HepG2 (cell line): ENCODE measurements at regions not wholly inside any gene's neighbourhood (a gene's known extent, or its start where the extent isn't known, plus 50 kb on each side); places are given as distances from the start of the nearest gene placed in this dataset.

Experiments used
- ATAC-seq: fragments of 200-7000 bp; cut with Tn5 transposase; 3 replicates; pipeline ENCODE4 v1.9.1; 2020; ENCODE audit warnings: mild to moderate bottlenecking, moderate library complexity
- BruUV-seq: library from RNA; stranded (reverse); fragments of 400-500 nt; replicated peaks from 2 replicates; lab custom pipeline; 2021; lab: Mats Ljungman, UMichigan
- CTCF ChIA-PET: fragments of 300-600 bp; formaldehyde crosslinking; extraction: SDS; loops from one replicate; lab custom pipeline; 2021; ENCODE audit warnings: low total read pairs, inconsistent platforms, low intra/inter-chr PET ratio; lab: Yijun Ruan, JAX
- POLR2A ChIA-PET: fragments of 350-600 bp; sonication (Branson Sonifier 250); formaldehyde crosslinking; loops from one replicate; lab custom pipeline; 2020; ENCODE audit warnings: antibody characterized with exemption, inconsistent platforms; lab: Yijun Ruan, JAX
- DNase-seq: peaks from one replicate; pipeline ENCODE4 v3.0.0-alpha.2; 2015; ENCODE audit warnings: low spot score
- FAIRE-seq: peaks from 3 replicates; lab custom pipeline; 2011; peaks lifted over from hg19 to GRCh38; lab: Jason Lieb, UNC
- H2AFZ ChIP-seq: one replicate; pipeline ENCODE4 v1.6.1; 2011; ENCODE audit warnings: low read length, inconsistent platforms
- H3K27ac ChIP-seq: fragments of 300-600 bp; 3 replicates; pipeline ENCODE4 v1.8.0; 2011; ENCODE audit warnings: mixed run types, mild to moderate bottlenecking, mixed read lengths, low read length, inconsistent platforms; ENCODE audit not compliant: insufficient read depth; ENCODE audit errors: extremely low read length
- H3K27me3 ChIP-seq, 2 experiments: fragments of 200-600 bp in 1 of 2; 2 replicates in 1 of 2; 3 replicates in 1 of 2; pipeline versions ENCODE4 v1.6.0 to v1.8.0; 2011; ENCODE audit warnings: low read length in 2 of 2, mild to moderate bottlenecking in 2 of 2, moderate library complexity in 2 of 2, inconsistent platforms in 1 of 2; ENCODE audit not compliant: insufficient read depth in 2 of 2, control insufficient read depth in 1 of 2
- H3K36me3 ChIP-seq, 2 experiments: fragments of 200-600 bp in 1 of 2; replicated peaks in 1 of 2; 2 replicates in 1 of 2; 3 replicates in 1 of 2; pipeline versions ENCODE4 v1.5.1 to v1.8.0; 2011; ENCODE audit warnings: low read length in 2 of 2, inconsistent platforms in 1 of 2; ENCODE audit not compliant: insufficient read depth in 2 of 2, control insufficient read depth in 1 of 2
- H3K4me1 ChIP-seq: 2 replicates; pipeline ENCODE4 v1.5.1; 2012; ENCODE audit warnings: low read length, inconsistent platforms; ENCODE audit not compliant: insufficient read depth
- H3K4me2 ChIP-seq: 2 replicates; pipeline ENCODE4 v1.6.0; 2011; ENCODE audit warnings: low read depth, low read length, inconsistent platforms
- H3K4me3 ChIP-seq, 3 experiments: fragments of 200-600 bp in 1 of 3; sonication (generic), shearing (Covaris generic) in 1 of 3; replicated peaks in 1 of 3; 2 replicates each; pipeline ENCODE4 v1.5.1; 2011 to 2016; ENCODE audit warnings: low read length in 3 of 3, inconsistent platforms in 2 of 3, low read depth in 2 of 3, mild to moderate bottlenecking in 2 of 3, control low read depth in 1 of 3, mixed read lengths in 1 of 3; ENCODE audit not compliant: insufficient read depth in 1 of 3
- H3K79me2 ChIP-seq: one replicate; pipeline ENCODE4 v1.6.1; 2011; ENCODE audit warnings: low read length, inconsistent platforms; ENCODE audit not compliant: insufficient read depth
- H3K9ac ChIP-seq: 2 replicates; pipeline ENCODE4 v1.6.0; 2011; ENCODE audit warnings: mild to moderate bottlenecking, low read depth, low read length, inconsistent platforms; ENCODE audit not compliant: insufficient read depth
- H3K9me3 ChIP-seq: 2 replicates; pipeline ENCODE4 v1.5.1; 2012; ENCODE audit warnings: mild to moderate bottlenecking, low read length
- H4K20me1 ChIP-seq: 2 replicates; pipeline ENCODE4 v1.6.0; 2011; ENCODE audit warnings: inconsistent platforms, mild to moderate bottlenecking, low read length, moderate library complexity; ENCODE audit not compliant: insufficient read depth
- CAMTA2 ChIP-seq: sonication (generic); formaldehyde crosslinking; IDR thresholded peaks from 2 replicates; pipeline ENCODE4 v1.4.0; 2020; ENCODE audit warnings: mild to moderate bottlenecking, missing genetic modification reagents, borderline replicate concordance
- CERS6 ChIP-seq: sonication (generic); formaldehyde crosslinking; IDR thresholded peaks from 2 replicates; pipeline ENCODE4 v1.5.0; 2020; ENCODE audit warnings: missing genetic modification reagents
- PCBP1 ChIP-seq: fragments of 200-400 bp; formaldehyde crosslinking; IDR thresholded peaks from 2 replicates; pipeline ENCODE4 v1.6.1; 2017; ENCODE audit warnings: mild to moderate bottlenecking, low read depth, low read length, borderline replicate concordance
- RXRA ChIP-seq: sonication (generic); formaldehyde crosslinking; IDR thresholded peaks from 2 replicates; pipeline ENCODE4 v1.5.1; 2020; ENCODE audit warnings: missing genetic modification reagents
- SUZ12 ChIP-seq: fragments of 150-350 bp; IDR thresholded peaks from 2 replicates; pipeline ENCODE4 v1.6.1; 2014; ENCODE audit warnings: low read depth, low read length
- ZBTB42 ChIP-seq: sonication (generic); formaldehyde crosslinking; IDR thresholded peaks from 2 replicates; pipeline ENCODE4 v1.5.0; 2020; ENCODE audit warnings: mild to moderate bottlenecking, missing genetic modification reagents
- ZNF142 ChIP-seq: sonication (generic); formaldehyde crosslinking; IDR thresholded peaks from 2 replicates; pipeline ENCODE4 v1.4.0; 2020; ENCODE audit warnings: missing genetic modification reagents
- ZNF17 ChIP-seq: sonication (generic); formaldehyde crosslinking; IDR thresholded peaks from 2 replicates; pipeline ENCODE4 v1.5.0; 2020; ENCODE audit warnings: mild to moderate bottlenecking, missing genetic modification reagents
- ZNF260 ChIP-seq: sonication (generic); formaldehyde crosslinking; IDR thresholded peaks from 2 replicates; pipeline ENCODE4 v1.4.0; 2020; ENCODE audit warnings: missing genetic modification reagents, low read depth, mild to moderate bottlenecking, borderline replicate concordance
- ZNF607 ChIP-seq: sonication (generic); formaldehyde crosslinking; IDR thresholded peaks from 2 replicates; pipeline ENCODE4 v1.5.1; 2020; ENCODE audit warnings: missing genetic modification reagents, mild to moderate bottlenecking, borderline replicate concordance
- ZNF724P ChIP-seq: sonication (generic); formaldehyde crosslinking; IDR thresholded peaks from 2 replicates; pipeline ENCODE4 v1.8.0; 2022; ENCODE audit warnings: missing genetic modification reagents, borderline replicate concordance
- WGBS: methylation state at CpG from one replicate; pipeline ENCODE4 v1.1.6; 2017; ENCODE audit warnings: low lambda C conversion rate; 5-methylcytosine and 5-hydroxymethylcytosine counted together
- in situ Hi-C: cut with HindIII; loops from 2 replicates; pipeline ENCODE4 v1.10.0; 2017; ENCODE audit warnings: low pct_unique_long_range_greater_than_20kb; ENCODE audit not compliant: extremely low pct_ligation_motif_present
- intact Hi-C: fragments of 100-400 bp; cut with micrococcal nuclease; formaldehyde crosslinking; loops from one replicate; pipeline ENCODE4 v1.10.0; 2022; ENCODE audit not compliant: unreplicated experiment
- TF ChIP-seq, protein P1 (sequence below): sonication (generic); formaldehyde crosslinking; IDR thresholded peaks from 2 replicates; pipeline ENCODE4 v1.5.0; 2020; ENCODE audit warnings: missing genetic modification reagents

DNA sequence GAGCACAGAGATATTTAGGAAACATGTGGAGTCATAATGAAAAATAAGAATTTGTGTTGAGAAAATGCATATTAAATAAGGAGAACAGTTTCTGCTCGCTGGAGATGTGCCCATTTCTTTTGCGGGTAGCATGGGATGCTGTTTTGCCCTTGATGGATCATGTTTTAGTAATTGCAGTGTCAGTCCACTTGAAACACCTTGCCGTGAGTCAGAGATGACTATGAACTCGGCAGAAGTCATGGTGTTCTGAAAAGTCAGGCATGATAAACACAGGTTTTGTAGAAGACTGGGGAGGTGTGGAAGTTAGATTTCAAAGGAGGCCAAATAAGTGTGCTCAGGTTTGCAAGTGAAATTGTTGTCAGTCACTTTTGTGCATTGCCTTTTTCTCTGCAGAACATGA, 315.0 kb upstream of the LRRC7 start:
- no peaks in the 10 kb centered on the region for H3K79me2 ChIP-seq
- H3K4me2 ChIP-seq = no peak overlapping the region
- no peak overlapping the region for H3K4me3 ChIP-seq
- ChIA-PET CTCF (no interaction called here), POLR2A (no interaction called here)
- H3K9ac ChIP-seq = no peak overlapping the region
- no peak overlapping the region for H3K27ac ChIP-seq
- H3K27me3 ChIP-seq = no peaks in the 10 kb centered on the region
- FAIRE-seq = no peak
- BruUV-seq = no TSS peak
- intact Hi-C loops (no loop called here), in situ Hi-C loops (no loop called here)
- no peak for DNase-seq
- 7% methylated on average over 4 of the region's 4 CpGs for WGBS
- H3K9me3 ChIP-seq = peaks cover 79% of the 10 kb centered on the region
- ATAC-seq = no peak
- H3K36me3 ChIP-seq = no peaks in the 10 kb centered on the region
- H3K4me1 ChIP-seq = no peaks in the 10 kb centered on the region
- H2AFZ ChIP-seq = no peak overlapping the region
- no peak for TF ChIP-seq PCBP1
- TF ChIP-seq ZNF17 (CRISPR knock-in tag) = no peak
- TF ChIP-seq ZNF724P = no peak
- TF ChIP-seq, protein P1, sequence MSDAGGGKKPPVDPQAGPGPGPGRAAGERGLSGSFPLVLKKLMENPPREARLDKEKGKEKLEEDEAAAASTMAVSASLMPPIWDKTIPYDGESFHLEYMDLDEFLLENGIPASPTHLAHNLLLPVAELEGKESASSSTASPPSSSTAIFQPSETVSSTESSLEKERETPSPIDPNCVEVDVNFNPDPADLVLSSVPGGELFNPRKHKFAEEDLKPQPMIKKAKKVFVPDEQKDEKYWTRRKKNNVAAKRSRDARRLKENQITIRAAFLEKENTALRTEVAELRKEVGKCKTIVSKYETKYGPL (CRISPR knock-in tag) = no peak
- TF ChIP-seq ZNF607 (CRISPR knock-in tag) = no peak
- TF ChIP-seq CERS6 (CRISPR knock-in tag) = no peak
- TF ChIP-seq ZNF260 (CRISPR knock-in tag) = no peak
- no peak for TF ChIP-seq SUZ12
- TF ChIP-seq ZNF142 (CRISPR knock-in tag) = no peak
- TF ChIP-seq RXRA (CRISPR knock-in tag) = no peak
- TF ChIP-seq ZBTB42 = no peak
- TF ChIP-seq CAMTA2 (CRISPR knock-in tag) = no peak
- H4K20me1 ChIP-seq = no peaks in the 10 kb centered on the region
